HepG2 (cell line): ENCODE measurements at regions not wholly inside any gene's neighbourhood (a gene's known extent, or its start where the extent isn't known, plus 50 kb on each side); places are given as distances from the start of the nearest gene placed in this dataset.

Experiments
- CREM ChIP-seq, 2 experiments: sonication (generic) in 1 of 2; formaldehyde crosslinking in 1 of 2; IDR thresholded peaks; 2 replicates each; pipeline versions ENCODE4 v1.4.0 to v1.6.1; 2016 to 2020; ENCODE audit warnings: antibody characterized with exemption in 1 of 2, mild to moderate bottlenecking in 1 of 2, missing genetic modification reagents in 1 of 2
- EZH2 ChIP-seq: conservative IDR thresholded peaks from 2 replicates; pipeline ENCODE4 v1.6.1; 2012; ENCODE audit warnings: mild to moderate bottlenecking, low read depth, low read length, moderate library complexity
- GTF2F1 ChIP-seq: fragments of 150-350 bp; IDR thresholded peaks from 2 replicates; pipeline ENCODE4 v1.6.1; 2014; ENCODE audit warnings: low read length
- HCFC1 ChIP-seq: fragments of 150-350 bp; IDR thresholded peaks from 2 replicates; pipeline ENCODE4 v1.6.1; 2014; ENCODE audit warnings: low read depth, low read length
- RXRA ChIP-seq: sonication (generic); formaldehyde crosslinking; IDR thresholded peaks from 2 replicates; pipeline ENCODE4 v1.5.1; 2020; ENCODE audit warnings: missing genetic modification reagents
- ZFX ChIP-seq: sonication (generic); formaldehyde crosslinking; IDR thresholded peaks from 2 replicates; pipeline ENCODE4 v1.4.0; 2020; ENCODE audit warnings: mild to moderate bottlenecking, low read depth, missing genetic modification reagents, moderate library complexity
- ZNF3 ChIP-seq: IDR thresholded peaks from 2 replicates; pipeline ENCODE4 v1.7.0; 2017; ENCODE audit warnings: inconsistent platforms
- ZSCAN29 ChIP-seq: sonication (generic); formaldehyde crosslinking; conservative IDR thresholded peaks from 2 replicates; pipeline ENCODE4 v1.4.0; 2020; ENCODE audit warnings: mild to moderate bottlenecking, missing genetic modification reagents
- TF ChIP-seq, protein P1 (sequence below): IDR thresholded peaks from 2 replicates; pipeline ENCODE4 v1.6.1; 2012; ENCODE audit warnings: inconsistent platforms
- TF ChIP-seq, protein P2 (sequence below): sonication (generic); formaldehyde crosslinking; IDR thresholded peaks from one replicate; pipeline ENCODE4 v1.5.1; 2020; ENCODE audit warnings: mild to moderate bottlenecking, missing genetic modification reagents; ENCODE audit errors: not compliant biosample characterization
- TF ChIP-seq, protein P3 (sequence below): sonication (generic); formaldehyde crosslinking; conservative IDR thresholded peaks from 2 replicates; pipeline ENCODE4 v1.4.0; 2020; ENCODE audit warnings: missing genetic modification reagents
- TF ChIP-seq, protein P4 (sequence below): sonication (generic); formaldehyde crosslinking; conservative IDR thresholded peaks from 2 replicates; pipeline ENCODE4 v1.4.0; 2020; ENCODE audit warnings: missing genetic modification reagents
- TF ChIP-seq, protein P5 (sequence below): sonication (generic); formaldehyde crosslinking; IDR thresholded peaks from 2 replicates; pipeline ENCODE4 v1.8.1; 2023; ENCODE audit warnings: mild to moderate bottlenecking, missing genetic modification reagents, borderline replicate concordance

DNA sequence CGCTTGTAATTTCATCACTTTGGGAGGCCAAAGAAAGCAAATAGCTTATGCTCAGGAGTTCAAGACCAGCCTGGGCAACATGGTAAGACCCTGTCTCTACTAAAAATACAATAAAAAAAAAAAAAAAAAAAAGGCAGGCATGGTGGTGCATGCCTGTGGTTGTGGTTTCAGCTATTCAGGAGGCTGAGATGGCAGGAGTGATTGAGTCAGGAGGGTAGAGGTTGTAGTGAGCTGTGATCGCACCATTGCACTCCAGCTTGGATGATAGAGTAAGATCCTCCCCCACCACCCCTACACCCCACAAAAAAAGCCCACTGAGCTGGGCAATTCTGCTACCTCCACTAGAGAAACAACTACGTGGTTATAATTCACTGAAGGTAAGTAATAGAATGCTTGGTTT, 118.8 kb upstream of the PCDH18 start:
- TF ChIP-seq, protein P1, sequence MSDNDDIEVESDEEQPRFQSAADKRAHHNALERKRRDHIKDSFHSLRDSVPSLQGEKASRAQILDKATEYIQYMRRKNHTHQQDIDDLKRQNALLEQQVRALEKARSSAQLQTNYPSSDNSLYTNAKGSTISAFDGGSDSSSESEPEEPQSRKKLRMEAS, result no peak
- TF ChIP-seq ZSCAN29 (CRISPR knock-in tag), result no peak
- TF ChIP-seq ZNF3, result no peak
- TF ChIP-seq HCFC1, result no peak
- TF ChIP-seq, protein P2, sequence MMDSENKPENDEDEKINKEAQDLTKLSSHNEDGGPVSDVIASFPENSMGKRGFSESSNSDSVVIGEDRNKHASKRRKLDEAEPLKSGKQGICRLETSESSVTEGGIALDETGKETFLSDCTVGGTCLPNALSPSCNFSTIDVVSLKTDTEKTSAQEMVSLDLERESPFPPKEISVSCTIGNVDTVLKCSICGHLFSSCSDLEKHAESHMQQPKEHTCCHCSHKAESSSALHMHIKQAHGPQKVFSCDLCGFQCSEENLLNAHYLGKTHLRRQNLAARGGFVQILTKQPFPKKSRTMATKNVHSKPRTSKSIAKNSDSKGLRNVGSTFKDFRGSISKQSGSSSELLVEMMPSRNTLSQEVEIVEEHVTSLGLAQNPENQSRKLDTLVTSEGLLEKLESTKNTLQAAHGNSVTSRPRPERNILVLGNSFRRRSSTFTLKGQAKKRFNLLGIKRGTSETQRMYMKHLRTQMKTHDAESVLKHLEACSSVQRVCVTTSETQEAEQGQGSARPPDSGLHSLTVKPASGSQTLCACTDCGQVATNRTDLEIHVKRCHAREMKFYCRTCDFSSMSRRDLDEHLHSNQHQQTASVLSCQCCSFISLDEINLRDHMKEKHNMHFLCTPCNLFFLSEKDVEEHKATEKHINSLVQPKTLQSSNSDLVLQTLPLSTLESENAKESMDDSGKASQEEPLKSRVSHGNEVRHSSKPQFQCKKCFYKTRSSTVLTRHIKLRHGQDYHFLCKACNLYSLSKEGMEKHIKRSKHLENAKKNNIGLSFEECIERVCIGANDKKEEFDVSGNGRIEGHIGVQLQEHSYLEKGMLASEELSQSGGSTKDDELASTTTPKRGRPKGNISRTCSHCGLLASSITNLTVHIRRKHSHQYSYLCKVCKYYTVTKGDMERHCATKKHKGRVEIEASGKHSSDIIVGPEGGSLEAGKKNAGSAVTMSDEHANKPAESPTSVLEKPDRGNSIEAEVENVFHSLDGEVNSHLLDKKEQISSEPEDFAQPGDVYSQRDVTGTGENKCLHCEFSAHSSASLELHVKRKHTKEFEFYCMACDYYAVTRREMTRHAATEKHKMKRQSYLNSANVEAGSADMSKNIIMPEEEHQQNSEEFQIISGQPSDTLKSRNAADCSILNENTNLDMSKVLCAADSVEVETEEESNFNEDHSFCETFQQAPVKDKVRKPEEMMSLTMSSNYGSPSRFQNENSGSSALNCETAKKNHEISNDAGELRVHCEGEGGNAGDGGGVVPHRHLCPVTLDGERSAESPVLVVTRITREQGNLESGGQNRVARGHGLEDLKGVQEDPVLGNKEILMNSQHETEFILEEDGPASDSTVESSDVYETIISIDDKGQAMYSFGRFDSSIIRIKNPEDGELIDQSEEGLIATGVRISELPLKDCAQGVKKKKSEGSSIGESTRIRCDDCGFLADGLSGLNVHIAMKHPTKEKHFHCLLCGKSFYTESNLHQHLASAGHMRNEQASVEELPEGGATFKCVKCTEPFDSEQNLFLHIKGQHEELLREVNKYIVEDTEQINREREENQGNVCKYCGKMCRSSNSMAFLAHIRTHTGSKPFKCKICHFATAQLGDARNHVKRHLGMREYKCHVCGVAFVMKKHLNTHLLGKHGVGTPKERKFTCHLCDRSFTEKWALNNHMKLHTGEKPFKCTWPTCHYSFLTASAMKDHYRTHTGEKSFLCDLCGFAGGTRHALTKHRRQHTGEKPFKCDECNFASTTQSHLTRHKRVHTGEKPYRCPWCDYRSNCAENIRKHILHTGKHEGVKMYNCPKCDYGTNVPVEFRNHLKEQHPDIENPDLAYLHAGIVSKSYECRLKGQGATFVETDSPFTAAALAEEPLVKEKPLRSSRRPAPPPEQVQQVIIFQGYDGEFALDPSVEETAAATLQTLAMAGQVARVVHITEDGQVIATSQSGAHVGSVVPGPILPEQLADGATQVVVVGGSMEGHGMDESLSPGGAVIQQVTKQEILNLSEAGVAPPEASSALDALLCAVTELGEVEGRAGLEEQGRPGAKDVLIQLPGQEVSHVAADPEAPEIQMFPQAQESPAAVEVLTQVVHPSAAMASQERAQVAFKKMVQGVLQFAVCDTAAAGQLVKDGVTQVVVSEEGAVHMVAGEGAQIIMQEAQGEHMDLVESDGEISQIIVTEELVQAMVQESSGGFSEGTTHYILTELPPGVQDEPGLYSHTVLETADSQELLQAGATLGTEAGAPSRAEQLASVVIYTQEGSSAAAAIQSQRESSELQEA (CRISPR knock-in tag), result no peak
- TF ChIP-seq EZH2, result no peak
- TF ChIP-seq GTF2F1, result no peak
- TF ChIP-seq, protein P3, sequence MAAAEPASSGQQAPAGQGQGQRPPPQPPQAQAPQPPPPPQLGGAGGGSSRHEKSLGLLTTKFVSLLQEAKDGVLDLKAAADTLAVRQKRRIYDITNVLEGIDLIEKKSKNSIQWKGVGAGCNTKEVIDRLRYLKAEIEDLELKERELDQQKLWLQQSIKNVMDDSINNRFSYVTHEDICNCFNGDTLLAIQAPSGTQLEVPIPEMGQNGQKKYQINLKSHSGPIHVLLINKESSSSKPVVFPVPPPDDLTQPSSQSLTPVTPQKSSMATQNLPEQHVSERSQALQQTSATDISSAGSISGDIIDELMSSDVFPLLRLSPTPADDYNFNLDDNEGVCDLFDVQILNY (CRISPR knock-in tag), result no peak
- TF ChIP-seq, protein P4, sequence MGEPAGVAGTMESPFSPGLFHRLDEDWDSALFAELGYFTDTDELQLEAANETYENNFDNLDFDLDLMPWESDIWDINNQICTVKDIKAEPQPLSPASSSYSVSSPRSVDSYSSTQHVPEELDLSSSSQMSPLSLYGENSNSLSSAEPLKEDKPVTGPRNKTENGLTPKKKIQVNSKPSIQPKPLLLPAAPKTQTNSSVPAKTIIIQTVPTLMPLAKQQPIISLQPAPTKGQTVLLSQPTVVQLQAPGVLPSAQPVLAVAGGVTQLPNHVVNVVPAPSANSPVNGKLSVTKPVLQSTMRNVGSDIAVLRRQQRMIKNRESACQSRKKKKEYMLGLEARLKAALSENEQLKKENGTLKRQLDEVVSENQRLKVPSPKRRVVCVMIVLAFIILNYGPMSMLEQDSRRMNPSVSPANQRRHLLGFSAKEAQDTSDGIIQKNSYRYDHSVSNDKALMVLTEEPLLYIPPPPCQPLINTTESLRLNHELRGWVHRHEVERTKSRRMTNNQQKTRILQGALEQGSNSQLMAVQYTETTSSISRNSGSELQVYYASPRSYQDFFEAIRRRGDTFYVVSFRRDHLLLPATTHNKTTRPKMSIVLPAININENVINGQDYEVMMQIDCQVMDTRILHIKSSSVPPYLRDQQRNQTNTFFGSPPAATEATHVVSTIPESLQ (CRISPR knock-in tag), result no peak
- no peak for TF ChIP-seq RXRA (CRISPR knock-in tag)
- TF ChIP-seq ZFX (CRISPR knock-in tag), result no peak
- no peak for TF ChIP-seq CREM (IDR thresholded peaks at IDR 0.05)
- TF ChIP-seq CREM (CRISPR knock-in tag; IDR thresholded peaks at IDR 0.05), result no peak
- TF ChIP-seq, protein P5, sequence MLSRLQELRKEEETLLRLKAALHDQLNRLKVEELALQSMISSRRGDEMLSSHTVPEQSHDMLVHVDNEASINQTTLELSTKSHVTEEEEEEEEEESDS (CRISPR knock-in tag), result no peak
